ENCODE measurements at regions not wholly inside any gene's neighbourhood (a gene's known extent, or its start where the extent isn't known, plus 50 kb on each side); places are given as distances from the start of the nearest gene placed in this dataset.

GRCh38 chr22:42217752-42218280 is 52.6 kb downstream of the TCF20 start:
- H3K9me3 ChIP-seq (ENCODE audit: control extremely low read depth in 1 of 5, control insufficient read depth in 4 of 5, insufficient read depth in 2 of 5, low read depth in 1 of 5, low read length in 4 of 5): no peaks in the 10 kb centered on the region
- no peak for DNase-seq
- H3K27ac ChIP-seq (ENCODE audit: insufficient read depth in 1 of 2, low read depth in 1 of 2, low read length in 2 of 2, poor library complexity in 1 of 2, severe bottlenecking in 2 of 2): no peak overlapping the region
- no peaks in the 10 kb centered on the region for H3K27me3 ChIP-seq (replicated peaks in 2 of 5; ENCODE audit: control insufficient read depth in 4 of 5, insufficient read depth in 5 of 5, low read length in 4 of 5)
- no peak overlapping the region for H3K4me3 ChIP-seq (ENCODE audit: control insufficient read depth in 1 of 7, extremely low read depth in 1 of 7, insufficient read depth in 4 of 7, low read depth in 2 of 7, low read length in 6 of 7)
- H3K4me1 ChIP-seq (ENCODE audit: control extremely low read depth in 1 of 4, control insufficient read depth in 4 of 4, insufficient read depth in 4 of 4, low read length in 3 of 4): no peaks in the 10 kb centered on the region
- ChIA-PET CTCF (interaction anchor here (0.9 kb wide), 1 partner anchor 62 kb away, joined by 3 read pairs; no protein-coding TSS in a partner anchor), POLR2A (interaction anchor here (0.6 kb wide), 1 partner anchor 99 kb away, joined by 3 read pairs; no protein-coding TSS in a partner anchor)
- peaks cover 11 to 25% (median 23%) of the 10 kb centered on the region in 4 experiments for H3K36me3 ChIP-seq (ENCODE audit: control insufficient read depth in 4 of 4, insufficient read depth in 4 of 4, low read length in 3 of 4)
- 87% methylated on average over 4 of the region's 4 CpGs for WGBS (ENCODE audit: insufficient coverage)

GRCh38 chr22:42217019-42217751 is 53.3 kb downstream of the TCF20 start:
- POLR2A ChIA-PET: interaction anchor here (0.6 kb wide), 1 partner anchor 99 kb away, joined by 3 read pairs; no protein-coding TSS in a partner anchor
- no peaks in the 10 kb centered on the region for H3K4me1 ChIP-seq (ENCODE audit: control extremely low read depth in 1 of 4, control insufficient read depth in 4 of 4, insufficient read depth in 4 of 4, low read length in 3 of 4)
- no peaks in the 10 kb centered on the region for H3K27me3 ChIP-seq (replicated peaks in 2 of 5; ENCODE audit: control insufficient read depth in 4 of 5, insufficient read depth in 5 of 5, low read length in 4 of 5)
- DNase-seq: no peak
- H3K4me3 ChIP-seq (ENCODE audit: control insufficient read depth in 1 of 7, extremely low read depth in 1 of 7, insufficient read depth in 4 of 7, low read depth in 2 of 7, low read length in 6 of 7): no peak overlapping the region
- H3K9me3 ChIP-seq (ENCODE audit: control extremely low read depth in 1 of 5, control insufficient read depth in 4 of 5, insufficient read depth in 2 of 5, low read depth in 1 of 5, low read length in 4 of 5): no peaks in the 10 kb centered on the region
- peaks cover 11 to 31% (median 27%) of the 10 kb centered on the region in 4 experiments for H3K36me3 ChIP-seq (ENCODE audit: control insufficient read depth in 4 of 4, insufficient read depth in 4 of 4, low read length in 3 of 4)
- CTCF ChIA-PET: interaction anchor here (0.9 to 1.3 kb wide), 2 partner anchors 9 to 63 kb away, joined by 3 to 5 read pairs; no protein-coding TSS in a partner anchor
- 98% methylated on average over 3 of the region's 3 CpGs for WGBS (ENCODE audit: insufficient coverage)
- no peak overlapping the region for H3K27ac ChIP-seq (ENCODE audit: insufficient read depth in 1 of 2, low read depth in 1 of 2, low read length in 2 of 2, poor library complexity in 1 of 2, severe bottlenecking in 2 of 2)

GRCh38 chr22:42214633-42215415 is 55.6 kb downstream of the TCF20 start:
- no peak overlapping the region for H3K4me3 ChIP-seq (ENCODE audit: control insufficient read depth in 1 of 7, extremely low read depth in 1 of 7, insufficient read depth in 4 of 7, low read depth in 2 of 7, low read length in 6 of 7)
- H3K9me3 ChIP-seq (ENCODE audit: control extremely low read depth in 1 of 5, control insufficient read depth in 4 of 5, insufficient read depth in 2 of 5, low read depth in 1 of 5, low read length in 4 of 5): no peaks in the 10 kb centered on the region
- CTCF ChIA-PET: interaction anchor here (0.9 kb wide), 1 partner anchor 23 kb away, joined by 3 read pairs; no protein-coding TSS in a partner anchor
- no peak overlapping the region for H3K27ac ChIP-seq (ENCODE audit: insufficient read depth in 1 of 2, low read depth in 1 of 2, low read length in 2 of 2, poor library complexity in 1 of 2, severe bottlenecking in 2 of 2)
- DNase-seq: no peak
- H3K4me1 ChIP-seq (ENCODE audit: control extremely low read depth in 1 of 4, control insufficient read depth in 4 of 4, insufficient read depth in 4 of 4, low read length in 3 of 4): no peaks in the 10 kb centered on the region
- H3K36me3 ChIP-seq (ENCODE audit: control insufficient read depth in 4 of 4, insufficient read depth in 4 of 4, low read length in 3 of 4): peaks cover 19 to 54% (median 43%) of the 10 kb centered on the region in 4 experiments
- no peaks in the 10 kb centered on the region for H3K27me3 ChIP-seq (replicated peaks in 2 of 5; ENCODE audit: control insufficient read depth in 4 of 5, insufficient read depth in 5 of 5, low read length in 4 of 5)
- WGBS (ENCODE audit: insufficient coverage): 99% methylated on average over 12 of the region's 15 CpGs
- POLR2A ChIA-PET: no interaction called here

- H3K36me3 ChIP-seq (ENCODE audit: control insufficient read depth in 4 of 4, insufficient read depth in 4 of 4, low read length in 3 of 4): peaks cover 10 to 50% (median 35%) of the 10 kb centered on the region in 4 experiments
- H3K9me3 ChIP-seq (ENCODE audit: control extremely low read depth in 1 of 5, control insufficient read depth in 4 of 5, insufficient read depth in 2 of 5, low read depth in 1 of 5, low read length in 4 of 5): no peaks in the 10 kb centered on the region
- no peak for DNase-seq
- peaks cover 0 to 3% (median 0%) of the 10 kb centered on the region in 4 experiments for H3K4me1 ChIP-seq (ENCODE audit: control extremely low read depth in 1 of 4, control insufficient read depth in 4 of 4, insufficient read depth in 4 of 4, low read length in 3 of 4)
- CTCF ChIA-PET: no interaction called here
- POLR2A ChIA-PET: no interaction called here
- H3K27ac ChIP-seq (ENCODE audit: insufficient read depth in 1 of 2, low read depth in 1 of 2, low read length in 2 of 2, poor library complexity in 1 of 2, severe bottlenecking in 2 of 2): no peak overlapping the region
- H3K27me3 ChIP-seq (replicated peaks in 2 of 5; ENCODE audit: control insufficient read depth in 4 of 5, insufficient read depth in 5 of 5, low read length in 4 of 5): no peaks in the 10 kb centered on the region
- H3K4me3 ChIP-seq (ENCODE audit: control insufficient read depth in 1 of 7, extremely low read depth in 1 of 7, insufficient read depth in 4 of 7, low read depth in 2 of 7, low read length in 6 of 7): no peak overlapping the region
- WGBS (ENCODE audit: insufficient coverage): 100% methylated on average over 2 of the region's 4 CpGs
Measured at GRCh38 chr22:42208362-42208761, 62.1 kb downstream of the TCF20 start.

- H3K4me1 ChIP-seq (ENCODE audit: control extremely low read depth in 1 of 4, control insufficient read depth in 4 of 4, insufficient read depth in 4 of 4, low read length in 3 of 4): peaks cover 0 to 6% (median 0%) of the 10 kb centered on the region in 4 experiments
- POLR2A ChIA-PET: no interaction called here
- CTCF ChIA-PET: no interaction called here
- H3K9me3 ChIP-seq (ENCODE audit: control extremely low read depth in 1 of 5, control insufficient read depth in 4 of 5, insufficient read depth in 2 of 5, low read depth in 1 of 5, low read length in 4 of 5): no peaks in the 10 kb centered on the region
- peaks cover 9 to 46% (median 31%) of the 10 kb centered on the region in 4 experiments for H3K36me3 ChIP-seq (ENCODE audit: control insufficient read depth in 4 of 4, insufficient read depth in 4 of 4, low read length in 3 of 4)
- H3K27ac ChIP-seq (ENCODE audit: insufficient read depth in 1 of 2, low read depth in 1 of 2, low read length in 2 of 2, poor library complexity in 1 of 2, severe bottlenecking in 2 of 2): no peak overlapping the region
- 100% methylated on average over 2 of the region's 4 CpGs for WGBS (ENCODE audit: insufficient coverage)
- no peaks in the 10 kb centered on the region for H3K27me3 ChIP-seq (replicated peaks in 2 of 5; ENCODE audit: control insufficient read depth in 4 of 5, insufficient read depth in 5 of 5, low read length in 4 of 5)
- no peak for DNase-seq
- no peak overlapping the region for H3K4me3 ChIP-seq (ENCODE audit: control insufficient read depth in 1 of 7, extremely low read depth in 1 of 7, insufficient read depth in 4 of 7, low read depth in 2 of 7, low read length in 6 of 7)
Measured at GRCh38 chr22:42207918-42208317, 62.5 kb downstream of the TCF20 start.

GRCh38 chr22:42203609-42204008 is 66.8 kb downstream of the TCF20 start:
- no CpG with 5 or more reads among the region's 2 CpGs for WGBS (ENCODE audit: insufficient coverage)
- ChIA-PET CTCF (no interaction called here), POLR2A (no interaction called here)
- DNase-seq: no peak
- H3K4me1 ChIP-seq (ENCODE audit: control extremely low read depth in 1 of 4, control insufficient read depth in 4 of 4, insufficient read depth in 4 of 4, low read length in 3 of 4): peaks cover 0 to 18% (median 10%) of the 10 kb centered on the region in 4 experiments
- H3K9me3 ChIP-seq (ENCODE audit: control extremely low read depth in 1 of 5, control insufficient read depth in 4 of 5, insufficient read depth in 2 of 5, low read depth in 1 of 5, low read length in 4 of 5): peaks cover 0 to 2% (median 0%) of the 10 kb centered on the region in 5 experiments
- no peaks in the 10 kb centered on the region for H3K27me3 ChIP-seq (replicated peaks in 2 of 5; ENCODE audit: control insufficient read depth in 4 of 5, insufficient read depth in 5 of 5, low read length in 4 of 5)
- no peak overlapping the region for H3K4me3 ChIP-seq (ENCODE audit: control insufficient read depth in 1 of 7, extremely low read depth in 1 of 7, insufficient read depth in 4 of 7, low read depth in 2 of 7, low read length in 6 of 7)
- peaks cover 5 to 27% (median 12%) of the 10 kb centered on the region in 4 experiments for H3K36me3 ChIP-seq (ENCODE audit: control insufficient read depth in 4 of 4, insufficient read depth in 4 of 4, low read length in 3 of 4)
- H3K27ac ChIP-seq (ENCODE audit: insufficient read depth in 1 of 2, low read depth in 1 of 2, low read length in 2 of 2, poor library complexity in 1 of 2, severe bottlenecking in 2 of 2): no peak overlapping the region
